ENCODE measurements at regions not wholly inside any gene's neighbourhood (a gene's known extent, or its start where the extent isn't known, plus 50 kb on each side); places are given as distances from the start of the nearest gene placed in this dataset.
"Not testable (repeated sequence)": the region's sequence is repeated elsewhere in the genome, so short reads cannot be mapped to it uniquely, and the experiment has no call there.

DNA sequence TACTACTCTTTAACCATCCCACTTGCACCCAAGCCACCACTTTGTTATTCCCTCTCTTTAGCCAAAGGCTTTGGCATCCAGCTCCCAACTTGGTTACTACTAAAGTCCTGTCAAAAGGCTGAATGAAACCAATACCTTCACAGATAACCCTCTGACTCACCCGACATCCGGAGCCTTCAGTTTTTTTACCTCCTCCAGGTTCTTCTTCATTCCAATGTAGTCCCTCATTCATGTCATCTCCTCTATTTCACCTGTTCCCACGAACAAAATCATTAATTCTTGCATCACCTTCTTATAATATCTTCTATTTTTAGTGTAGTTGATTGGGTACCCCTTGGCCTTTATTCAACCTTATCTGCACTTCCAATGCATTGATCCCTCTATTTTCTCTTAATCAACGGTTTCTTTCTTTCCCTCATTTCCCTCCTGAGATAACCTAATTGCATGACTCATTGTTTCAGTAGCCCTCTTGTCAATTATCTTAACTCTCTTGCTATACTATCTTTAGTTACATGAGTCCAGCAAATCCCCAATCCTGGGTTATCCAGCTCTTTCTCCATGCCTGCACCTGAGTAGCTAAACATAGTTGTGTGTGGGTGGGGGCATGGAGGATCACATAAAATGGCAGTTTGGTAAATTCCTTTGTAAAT is 87.2 kb upstream of the COL1A2 start:
- Histone ChIP-seq H3K9me3 (no peaks in the 10 kb centered on the region), H3K27ac (no peak overlapping the region), H3K27me3 (no peaks in the 10 kb centered on the region), H3K36me3 (no peaks in the 10 kb centered on the region), H3K4me1 (peaks cover 0 to 21% (median 19%) of the 10 kb centered on the region in 4 donors), H3K4me3 (no peak overlapping the region)
- 59 to 82% methylated on average over 4 of the region's 4 CpGs for WGBS, 2 donors
- no peak for DNase-seq
- intact Hi-C loops (cut with DNase I) = no loop called here
- TF ChIP-seq EP300 (IDR thresholded peaks at IDR 0.05) = no peak
- TF ChIP-seq POLR2A (IDR thresholded peaks at IDR 0.05) = no peak
- TF ChIP-seq, protein P1, sequence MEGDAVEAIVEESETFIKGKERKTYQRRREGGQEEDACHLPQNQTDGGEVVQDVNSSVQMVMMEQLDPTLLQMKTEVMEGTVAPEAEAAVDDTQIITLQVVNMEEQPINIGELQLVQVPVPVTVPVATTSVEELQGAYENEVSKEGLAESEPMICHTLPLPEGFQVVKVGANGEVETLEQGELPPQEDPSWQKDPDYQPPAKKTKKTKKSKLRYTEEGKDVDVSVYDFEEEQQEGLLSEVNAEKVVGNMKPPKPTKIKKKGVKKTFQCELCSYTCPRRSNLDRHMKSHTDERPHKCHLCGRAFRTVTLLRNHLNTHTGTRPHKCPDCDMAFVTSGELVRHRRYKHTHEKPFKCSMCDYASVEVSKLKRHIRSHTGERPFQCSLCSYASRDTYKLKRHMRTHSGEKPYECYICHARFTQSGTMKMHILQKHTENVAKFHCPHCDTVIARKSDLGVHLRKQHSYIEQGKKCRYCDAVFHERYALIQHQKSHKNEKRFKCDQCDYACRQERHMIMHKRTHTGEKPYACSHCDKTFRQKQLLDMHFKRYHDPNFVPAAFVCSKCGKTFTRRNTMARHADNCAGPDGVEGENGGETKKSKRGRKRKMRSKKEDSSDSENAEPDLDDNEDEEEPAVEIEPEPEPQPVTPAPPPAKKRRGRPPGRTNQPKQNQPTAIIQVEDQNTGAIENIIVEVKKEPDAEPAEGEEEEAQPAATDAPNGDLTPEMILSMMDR (IDR thresholded peaks at IDR 0.05) = no peak
- TF ChIP-seq POLR2AphosphoS5 (IDR thresholded peaks at IDR 0.05) = no peak

DNA sequence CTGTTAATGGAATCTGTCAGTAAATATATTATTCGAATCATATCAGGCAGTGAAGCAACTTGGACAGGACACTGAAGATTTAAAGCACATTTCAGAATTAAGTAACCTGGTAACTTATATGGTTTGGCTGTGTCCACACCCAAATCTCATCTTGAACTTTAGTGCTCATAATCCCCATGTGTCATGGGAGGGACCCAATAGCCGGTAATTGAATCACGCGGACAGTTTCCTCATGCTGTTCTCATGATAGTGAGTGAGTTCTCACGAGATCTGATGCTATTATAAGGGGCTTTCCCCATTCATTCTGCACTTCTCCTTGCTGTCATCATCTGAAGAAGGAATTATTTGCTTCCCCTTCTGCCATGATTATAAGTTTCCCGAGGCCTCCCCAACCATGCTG is 83.2 kb upstream of the COL1A2 start:
- no peaks in the 10 kb centered on the region for H3K27me3 ChIP-seq
- no peaks in the 10 kb centered on the region for H3K4me1 ChIP-seq
- 77 to 87% methylated on average over 6 of the region's 6 CpGs for WGBS, 2 donors
- TF ChIP-seq EP300 (IDR thresholded peaks at IDR 0.05) (no peak), POLR2A (IDR thresholded peaks at IDR 0.05) (no peak), POLR2AphosphoS5 (IDR thresholded peaks at IDR 0.05) (no peak)
- TF ChIP-seq, protein P1 (IDR thresholded peaks at IDR 0.05) = no peak
- H3K4me3 ChIP-seq = no peak overlapping the region
- H3K27ac ChIP-seq = no peak overlapping the region
- H3K9me3 ChIP-seq = no peaks in the 10 kb centered on the region
- no peaks in the 10 kb centered on the region for H3K36me3 ChIP-seq
- intact Hi-C loops (cut with DNase I) = no loop called here
- DNase-seq = no peak

DNA sequence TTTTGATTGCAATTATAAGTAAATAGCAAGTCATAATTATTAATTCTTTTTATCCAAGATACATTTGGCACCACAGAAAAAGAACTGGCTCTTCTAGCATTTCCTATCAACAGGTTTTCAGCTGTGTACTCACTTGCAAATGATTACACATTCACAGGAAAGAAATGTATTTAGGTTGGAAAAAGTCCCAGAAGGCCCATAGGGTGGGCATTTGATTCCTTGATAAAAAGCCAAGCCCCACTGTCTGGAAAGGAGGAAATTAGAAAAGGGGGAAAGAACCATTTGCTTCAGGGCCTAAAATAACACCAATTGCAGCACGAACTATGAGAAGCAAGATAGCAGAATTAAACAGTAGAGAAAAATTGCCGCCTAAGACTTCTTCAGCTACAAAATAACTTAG is 80.8 kb upstream of the COL1A2 start:
- intact Hi-C loops (cut with DNase I) = no loop called here
- Histone ChIP-seq H3K27ac (peak overlapping the region in 1 of 4 donors; percentile 48), H3K36me3 (no peaks in the 10 kb centered on the region), H3K27me3 (no peaks in the 10 kb centered on the region), H3K4me3 (no peak overlapping the region), H3K4me1 (no peaks in the 10 kb centered on the region), H3K9me3 (no peaks in the 10 kb centered on the region)
- no peak for DNase-seq
- TF ChIP-seq POLR2A (IDR thresholded peaks at IDR 0.05) = no peak
- no peak for TF ChIP-seq POLR2AphosphoS5 (IDR thresholded peaks at IDR 0.05)
- TF ChIP-seq, protein P1 (IDR thresholded peaks at IDR 0.05) = no peak
- TF ChIP-seq EP300 (IDR thresholded peaks at IDR 0.05) = no peak
- 79 to 86% methylated on average over 2 of the region's 2 CpGs for WGBS, 2 donors

DNA sequence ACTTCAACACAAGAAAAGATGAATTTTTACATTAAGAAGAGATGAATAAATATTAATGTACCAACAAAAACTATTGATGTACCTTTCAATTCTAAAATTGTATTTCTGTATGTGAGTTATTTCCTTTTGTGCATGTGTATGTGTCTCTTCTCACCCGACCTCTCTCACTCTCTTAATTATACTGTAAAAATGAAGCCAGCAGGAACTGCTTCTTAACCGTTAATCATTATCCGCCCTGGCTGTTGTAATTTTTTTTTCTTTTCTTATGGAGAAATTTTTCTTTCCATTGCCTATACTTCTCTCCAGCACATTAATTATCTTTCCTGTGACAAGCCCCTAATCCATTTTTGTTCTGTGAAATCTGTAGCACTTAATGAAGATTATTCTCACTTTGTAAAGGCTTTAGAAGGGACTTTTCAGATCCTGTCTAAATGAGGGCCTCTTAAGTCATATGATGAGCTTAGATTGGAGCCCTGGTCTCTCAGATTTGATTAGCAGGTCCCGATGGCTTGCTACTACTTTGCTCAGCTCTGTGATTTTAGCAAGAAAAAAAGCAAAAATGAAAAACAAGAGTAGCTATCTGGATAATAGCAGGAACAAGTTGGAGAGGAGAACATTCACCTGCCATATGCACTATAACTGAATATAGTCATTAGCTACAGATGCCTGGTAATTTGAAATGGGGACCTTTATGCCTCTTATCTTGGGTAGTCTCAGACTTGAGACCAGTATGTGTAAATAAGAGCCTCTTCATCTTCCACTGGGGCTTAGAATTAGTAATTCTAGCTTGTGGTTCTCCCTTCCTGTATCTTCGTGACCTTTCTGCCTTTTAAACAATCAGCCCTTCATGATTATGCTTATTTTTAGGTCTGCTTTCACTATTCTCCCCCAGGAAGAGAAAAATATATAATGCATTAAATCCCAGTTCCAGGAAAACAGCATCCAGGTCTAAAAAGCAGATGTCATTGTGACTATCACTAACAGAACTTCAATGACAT is 80.0 kb upstream of the COL1A2 start:
- Histone ChIP-seq H3K36me3 (no peaks in the 10 kb centered on the region), H3K9me3 (no peaks in the 10 kb centered on the region), H3K27me3 (no peaks in the 10 kb centered on the region), H3K27ac (peak overlapping the region in 1 of 4 donors; percentile 48), H3K4me3 (no peak overlapping the region), H3K4me1 (no peaks in the 10 kb centered on the region)
- 32 to 64% methylated on average over 5 of the region's 5 CpGs for WGBS, 2 donors
- no peak for DNase-seq
- TF ChIP-seq, protein P1 (IDR thresholded peaks at IDR 0.05) = no peak
- no peak for TF ChIP-seq EP300 (IDR thresholded peaks at IDR 0.05)
- intact Hi-C loops (cut with DNase I) = no loop called here

DNA sequence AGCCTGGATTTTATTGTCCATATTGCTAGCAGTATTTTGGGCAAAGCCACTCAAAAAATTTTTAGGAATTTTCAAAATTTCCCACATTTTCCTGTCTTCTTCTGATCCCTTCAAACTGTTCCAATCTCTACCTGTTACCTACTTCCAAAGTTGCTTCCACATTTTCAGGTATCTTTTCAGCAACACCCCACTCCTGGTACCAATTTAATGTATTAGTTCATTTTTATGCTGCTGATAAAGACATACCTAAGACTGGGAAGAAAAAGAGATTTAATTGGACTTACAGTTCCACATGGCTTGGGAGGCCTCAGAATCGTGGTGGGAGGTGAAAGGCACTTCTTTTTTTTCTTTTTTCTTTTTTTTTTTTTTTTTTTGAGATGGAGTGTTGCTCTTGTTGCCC is 73.6 kb upstream of the COL1A2 start:
- WGBS, 2 donors = 65 to 74% methylated on average over 1 of the region's 1 CpG
- H3K27ac ChIP-seq; DNase-seq; H3K4me1 ChIP-seq; H3K36me3 ChIP-seq; H3K27me3 ChIP-seq; H3K4me3 ChIP-seq; intact Hi-C loops (cut with DNase I); H3K9me3 ChIP-seq: not testable (repeated sequence)

Measured in sigmoid colon (tissue), 6 donors.